GM21423 (cell line): ENCODE measurements at regions not wholly inside any gene's neighbourhood (a gene's known extent, or its start where the extent isn't known, plus 50 kb on each side); places are given as distances from the start of the nearest gene placed in this dataset.
"Not testable (repeated sequence)": the region's sequence is repeated elsewhere in the genome, so short reads cannot be mapped to it uniquely, and the experiment has no call there.

Experiments
- ATAC-seq: cut with Tn5 transposase; IDR thresholded peaks from one replicate; pipeline ENCODE4 v1.9.1; 2021; ENCODE audit warnings: mild to moderate bottlenecking, moderate library complexity; ENCODE audit not compliant: unreplicated experiment

- ATAC-seq, result no peak
Measured at GRCh38 chr6:54559136-54559535, 250.9 kb downstream of the TINAG start.

DNA sequence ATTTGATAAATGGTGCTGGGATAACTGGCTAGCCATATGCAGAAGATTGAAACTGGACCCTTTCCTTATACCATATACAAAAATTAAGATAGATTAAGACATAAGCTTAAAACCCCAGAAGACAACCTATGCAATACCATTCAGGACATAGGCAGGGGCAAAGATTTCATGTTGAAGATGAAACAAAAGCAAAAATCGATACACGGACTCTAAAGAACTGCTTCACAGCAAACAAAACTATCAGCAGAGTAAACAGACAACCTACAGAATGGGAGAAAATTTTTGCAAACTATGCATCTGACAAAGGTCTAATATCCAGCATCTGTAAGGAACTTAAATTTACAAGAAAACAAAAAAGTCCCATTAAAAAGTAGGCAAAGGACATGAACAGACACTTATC, 255.9 kb downstream of the TINAG start:
- not testable (repeated sequence) for ATAC-seq

DNA sequence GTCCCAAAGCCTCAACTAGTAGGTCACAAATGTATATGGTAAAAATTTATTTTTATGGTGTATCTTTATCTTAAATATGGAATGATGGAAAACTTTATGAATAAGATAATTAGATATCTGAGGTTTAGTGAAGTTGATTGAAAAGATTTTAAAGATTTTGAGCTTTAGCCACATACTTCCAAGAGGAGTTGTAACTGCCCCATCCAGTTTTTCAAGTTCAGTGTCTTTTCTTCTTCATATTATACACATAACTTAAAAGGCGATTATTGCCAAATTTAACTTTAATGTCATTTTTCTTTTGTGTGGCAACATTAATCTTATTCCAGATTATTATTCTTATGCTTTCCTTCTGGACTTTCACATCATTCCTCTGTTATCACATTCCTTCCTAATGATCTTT, 266.4 kb downstream of the TINAG start:
- no peak for ATAC-seq

GRCh38 chr6:54578261-54578660, 268.3 kb upstream of the FAM83B start:
- no peak for ATAC-seq

GRCh38 chr6:54579011-54579410, 267.6 kb upstream of the FAM83B start:
- no peak for ATAC-seq

GRCh38 chr6:54586251-54586650, 260.3 kb upstream of the FAM83B start:
- ATAC-seq, result no peak

DNA sequence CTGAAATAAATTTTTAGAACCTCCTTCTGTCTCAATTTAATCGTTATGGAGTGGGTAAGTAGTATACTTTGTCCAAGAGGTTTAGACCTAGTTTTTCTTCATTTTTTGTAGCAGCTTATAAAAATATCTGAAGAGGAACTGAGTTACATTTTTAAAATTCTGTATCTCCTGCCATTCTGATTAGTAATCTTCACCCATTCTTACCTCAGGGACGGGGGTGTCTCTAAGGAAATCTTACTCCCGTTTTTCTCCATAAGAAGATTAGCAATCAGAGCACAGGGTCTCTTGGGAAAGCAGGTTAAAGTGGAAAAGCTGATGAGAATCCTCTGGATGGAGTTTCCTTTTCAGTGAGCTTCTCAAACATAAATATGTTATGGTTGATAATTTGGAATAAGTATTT, 259.3 kb upstream of the FAM83B start:
- no peak for ATAC-seq

DNA sequence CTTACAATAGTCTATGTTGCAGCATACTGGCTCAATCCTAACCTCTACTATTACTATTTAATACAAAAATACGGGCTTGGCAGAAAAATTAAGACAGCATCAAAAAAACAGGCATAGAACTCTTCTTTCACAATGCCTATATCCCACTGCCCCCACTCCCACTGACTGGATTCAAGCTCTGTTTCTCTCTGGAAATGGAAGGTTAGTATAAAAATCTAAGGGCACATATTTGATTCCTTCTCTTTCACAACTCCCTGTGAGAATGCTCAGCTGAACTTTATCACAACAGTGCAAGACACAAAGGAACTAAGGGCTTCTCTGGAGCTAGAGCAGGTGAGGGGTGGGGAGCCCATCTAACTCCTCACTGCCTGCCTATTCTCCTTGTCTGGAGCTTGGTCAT, 258.4 kb upstream of the FAM83B start:
- ATAC-seq, result no peak

DNA sequence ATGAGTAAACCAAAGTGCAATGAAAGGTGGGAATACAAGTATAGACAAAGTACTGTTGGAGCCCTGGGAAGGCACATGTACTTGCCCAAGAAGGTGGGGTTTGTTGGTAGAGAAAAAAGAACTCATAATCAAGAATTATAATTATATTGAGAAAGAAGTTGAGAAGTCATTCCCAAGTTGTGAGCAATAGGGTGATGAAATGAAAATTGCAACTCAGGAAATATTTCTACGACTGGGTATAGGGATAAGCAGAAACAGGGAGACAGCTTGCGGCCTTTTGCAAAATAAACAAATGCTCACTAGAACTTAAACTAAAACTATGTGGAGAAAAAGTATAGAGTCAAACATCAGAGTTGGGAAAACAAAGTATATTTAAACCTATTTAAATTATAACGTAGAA, 250.7 kb upstream of the FAM83B start:
- ATAC-seq, result no peak

- no peak for ATAC-seq
Measured at GRCh38 chr6:54598787-54599313, 247.7 kb upstream of the FAM83B start.

DNA sequence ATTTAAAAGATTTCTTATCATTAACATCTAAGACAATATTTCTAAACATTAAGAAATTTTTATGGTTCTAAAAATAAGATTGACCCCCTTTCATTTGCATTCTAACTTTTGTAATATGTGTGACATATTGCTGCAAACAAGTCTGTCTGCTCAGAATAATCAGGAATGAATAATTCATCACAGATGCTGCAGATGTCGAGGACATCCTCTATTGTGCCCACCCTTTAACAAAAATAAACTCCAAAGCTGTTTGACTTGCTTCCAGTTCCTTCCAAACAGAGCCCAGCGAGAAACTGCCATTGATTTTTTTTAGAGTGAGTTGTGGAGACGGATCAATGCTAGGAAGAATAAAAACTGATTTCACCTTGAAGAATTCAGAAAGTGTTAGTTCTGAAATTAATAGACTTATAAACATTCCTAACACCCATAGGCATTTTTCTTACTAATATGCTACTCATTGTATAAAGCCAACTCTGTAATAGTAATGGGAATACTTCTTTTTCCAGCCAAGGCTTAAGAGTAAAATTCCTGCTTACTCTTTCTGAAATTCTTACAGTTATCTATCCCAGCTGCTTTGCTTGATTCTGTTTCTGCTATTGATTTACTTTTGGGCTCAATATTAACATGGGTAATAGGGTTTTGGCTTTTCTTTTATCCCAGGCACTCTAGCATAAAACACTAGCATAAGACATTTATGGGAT, 244.8 kb upstream of the FAM83B start:
- no peak for ATAC-seq

DNA sequence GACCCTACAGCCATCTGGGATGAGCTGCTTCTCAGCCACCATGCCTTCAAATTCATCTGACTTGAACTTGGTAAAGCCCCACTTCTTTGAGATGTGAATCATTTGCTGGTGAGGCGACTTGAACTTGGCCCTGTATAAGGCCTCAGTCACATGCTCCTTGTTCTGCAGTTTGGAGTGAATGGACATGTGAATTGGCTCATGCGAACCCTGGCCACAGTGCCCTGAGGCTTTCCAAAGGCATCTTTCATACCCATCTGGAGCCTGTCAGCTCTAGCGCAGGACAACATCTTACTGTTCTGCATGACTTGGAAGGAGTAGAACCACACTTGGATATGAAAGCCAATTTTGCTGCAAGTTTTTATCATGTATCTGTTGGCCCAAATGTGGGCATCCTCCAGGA, 244.0 kb upstream of the FAM83B start:
- no peak for ATAC-seq

- ATAC-seq, result no peak
Measured at GRCh38 chr6:54609981-54610380, 236.6 kb upstream of the FAM83B start.

GRCh38 chr6:54613596-54613995, 233.0 kb upstream of the FAM83B start:
- ATAC-seq, result no peak

DNA sequence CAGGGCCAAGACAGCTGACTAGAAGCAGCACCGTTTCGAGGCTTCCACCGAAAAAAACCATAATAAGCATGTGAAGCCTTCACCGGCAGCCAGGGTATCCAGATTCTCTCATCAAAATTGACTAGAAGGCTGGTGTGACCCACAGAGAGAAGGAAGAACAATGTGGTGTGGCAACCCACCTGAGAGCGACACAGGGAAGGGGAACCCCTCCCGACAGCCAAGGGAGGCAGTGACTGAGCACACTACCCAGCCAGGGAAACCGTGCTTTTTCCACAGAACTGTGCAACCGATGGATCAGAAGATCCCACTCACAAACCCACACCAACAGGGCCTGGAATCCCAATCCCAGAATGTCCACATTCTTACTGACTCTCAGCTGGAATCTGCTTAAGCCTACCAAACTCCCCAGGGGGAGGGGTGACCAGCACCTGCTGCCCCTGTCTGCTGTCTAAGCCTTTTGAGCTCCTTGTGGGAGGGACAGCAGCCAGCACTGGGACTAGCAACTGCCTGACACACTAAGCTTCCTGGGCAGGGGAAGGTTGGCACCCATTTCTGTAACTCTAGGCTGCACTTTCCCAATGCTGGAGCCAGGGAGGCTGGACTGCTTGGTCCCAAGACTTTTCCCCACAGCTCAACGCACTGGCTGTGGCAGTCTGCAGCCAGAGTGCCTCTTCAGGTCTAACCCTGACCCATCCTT, 231.9 kb upstream of the FAM83B start:
- ATAC-seq, result no peak

DNA sequence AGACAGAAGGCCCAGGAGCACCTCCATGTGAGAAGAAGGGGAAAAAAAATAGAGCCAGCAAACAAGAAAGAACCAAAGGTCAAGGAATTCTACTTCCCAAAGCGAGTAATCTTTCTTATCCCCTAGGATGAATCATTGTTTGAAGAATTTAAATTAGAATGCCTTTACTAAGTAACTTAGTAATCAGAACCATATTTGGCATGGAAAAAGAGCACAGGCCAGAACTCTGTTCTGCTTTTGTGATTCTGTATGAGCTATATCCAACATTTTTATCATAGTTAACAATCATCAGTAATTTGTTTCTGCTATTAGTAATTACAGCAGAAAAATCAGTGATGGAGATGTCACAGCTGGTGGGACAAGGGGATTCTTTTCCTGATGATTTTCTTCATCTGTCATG, 228.8 kb upstream of the FAM83B start:
- no peak for ATAC-seq

GRCh38 chr6:54618572-54618971, 228.0 kb upstream of the FAM83B start:
- ATAC-seq, result no peak

- no peak for ATAC-seq
Measured at GRCh38 chr6:54619102-54619501, 227.5 kb upstream of the FAM83B start.

GRCh38 chr6:54621285-54621684, 225.3 kb upstream of the FAM83B start:
- peak; percentile 85 for ATAC-seq

GRCh38 chr6:54624216-54624615, 222.4 kb upstream of the FAM83B start:
- ATAC-seq, result no peak

DNA sequence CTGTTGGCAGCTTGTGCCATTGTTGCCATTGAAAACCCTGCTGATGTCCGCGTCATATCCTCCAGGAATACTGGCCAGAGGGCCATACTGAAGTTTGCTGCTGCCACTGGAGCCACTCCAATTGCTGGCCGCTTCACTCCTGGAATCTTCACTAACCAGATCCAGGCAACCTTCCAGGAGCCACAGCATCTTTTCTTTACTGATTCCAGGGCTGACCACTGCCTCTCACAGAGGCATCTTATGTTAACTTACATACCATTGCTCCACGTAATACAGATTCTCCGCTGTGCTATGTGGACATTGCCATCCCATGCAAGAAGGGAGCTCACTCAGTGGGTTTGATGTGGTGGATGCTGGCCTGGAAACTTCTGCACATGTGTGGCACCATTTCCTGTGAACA, 221.8 kb upstream of the FAM83B start:
- ATAC-seq, result no peak

- ATAC-seq, result no peak
Measured at GRCh38 chr6:54629131-54629530, 217.4 kb upstream of the FAM83B start.
